ENCODE measurements at regions not wholly inside any gene's neighbourhood (a gene's known extent, or its start where the extent isn't known, plus 50 kb on each side); places are given as distances from the start of the nearest gene placed in this dataset.

DNA sequence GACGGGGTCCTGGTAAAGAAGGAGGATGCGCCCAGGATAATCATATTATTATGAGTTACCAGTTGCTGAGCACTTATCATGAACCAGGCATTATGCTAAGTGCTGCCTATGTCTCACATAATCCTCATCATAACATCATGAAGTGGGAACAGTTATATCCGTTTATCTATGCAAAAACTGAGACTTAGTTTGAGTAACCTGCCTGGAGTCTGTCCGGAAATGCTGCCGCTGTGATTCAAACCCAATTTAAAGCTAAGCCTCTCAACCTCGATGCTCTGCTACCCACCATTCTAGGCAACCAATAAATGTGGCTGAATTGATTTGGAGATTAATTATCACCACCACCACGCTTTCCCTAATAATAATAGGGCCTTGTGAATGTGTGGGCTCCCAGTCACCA is 111.5 kb upstream of the CLMP start:
- H3K4me3 ChIP-seq (ENCODE audit: control insufficient read depth, low read depth, low read length), result no peak overlapping the region
- TF ChIP-seq, protein P1, sequence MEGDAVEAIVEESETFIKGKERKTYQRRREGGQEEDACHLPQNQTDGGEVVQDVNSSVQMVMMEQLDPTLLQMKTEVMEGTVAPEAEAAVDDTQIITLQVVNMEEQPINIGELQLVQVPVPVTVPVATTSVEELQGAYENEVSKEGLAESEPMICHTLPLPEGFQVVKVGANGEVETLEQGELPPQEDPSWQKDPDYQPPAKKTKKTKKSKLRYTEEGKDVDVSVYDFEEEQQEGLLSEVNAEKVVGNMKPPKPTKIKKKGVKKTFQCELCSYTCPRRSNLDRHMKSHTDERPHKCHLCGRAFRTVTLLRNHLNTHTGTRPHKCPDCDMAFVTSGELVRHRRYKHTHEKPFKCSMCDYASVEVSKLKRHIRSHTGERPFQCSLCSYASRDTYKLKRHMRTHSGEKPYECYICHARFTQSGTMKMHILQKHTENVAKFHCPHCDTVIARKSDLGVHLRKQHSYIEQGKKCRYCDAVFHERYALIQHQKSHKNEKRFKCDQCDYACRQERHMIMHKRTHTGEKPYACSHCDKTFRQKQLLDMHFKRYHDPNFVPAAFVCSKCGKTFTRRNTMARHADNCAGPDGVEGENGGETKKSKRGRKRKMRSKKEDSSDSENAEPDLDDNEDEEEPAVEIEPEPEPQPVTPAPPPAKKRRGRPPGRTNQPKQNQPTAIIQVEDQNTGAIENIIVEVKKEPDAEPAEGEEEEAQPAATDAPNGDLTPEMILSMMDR (IDR thresholded peaks at IDR 0.05; ENCODE audit: control insufficient read depth, insufficient read depth, low read depth, low read length, missing control alignments), result no peak
- no peak for DNase-seq (ENCODE audit: low read depth)

DNA sequence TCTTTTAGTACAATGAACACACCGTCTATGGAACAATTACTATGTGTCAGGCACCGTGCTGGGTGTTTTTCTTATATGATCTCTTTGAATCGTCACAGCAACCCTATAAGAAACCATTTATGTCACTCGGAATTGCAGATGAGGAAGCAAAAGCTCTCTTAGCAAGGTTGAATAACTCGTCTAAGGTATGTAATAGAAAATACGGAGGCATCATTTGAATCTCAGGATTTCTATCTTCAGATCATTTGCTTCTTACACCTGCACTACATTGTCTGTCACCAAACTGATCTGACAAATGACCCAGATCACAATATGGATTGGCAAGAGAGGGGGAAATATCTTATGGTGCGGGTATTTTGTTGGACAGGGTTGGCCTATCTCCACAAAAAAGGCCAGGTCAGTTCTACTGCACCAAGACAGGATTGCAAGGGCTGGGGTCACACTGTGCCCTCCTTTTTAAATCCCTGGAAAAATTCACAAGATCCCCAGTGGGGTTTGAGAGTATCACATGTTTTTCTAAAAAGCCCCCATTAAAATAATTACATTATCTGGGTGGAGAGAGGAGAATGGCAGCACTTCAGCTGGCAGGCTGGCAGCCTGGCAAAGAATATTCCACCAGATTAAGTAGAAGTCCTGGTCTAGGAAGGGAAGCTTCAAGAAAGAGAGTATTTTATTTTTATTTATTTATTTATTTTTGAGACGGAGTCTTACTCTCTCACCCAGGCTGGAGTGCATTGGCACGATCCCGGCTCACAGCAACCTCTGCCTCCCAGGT is 110.7 kb upstream of the CLMP start:
- no peak overlapping the region for H3K4me3 ChIP-seq (ENCODE audit: control insufficient read depth, low read depth, low read length)
- DNase-seq (ENCODE audit: low read depth), result no peak
- TF ChIP-seq, protein P1 (IDR thresholded peaks at IDR 0.05; ENCODE audit: control insufficient read depth, insufficient read depth, low read depth, low read length, missing control alignments), result no peak

GRCh38 chr11:123304828-123305466 is 109.9 kb upstream of the CLMP start:
- DNase-seq (ENCODE audit: low read depth), result no peak
- no peak overlapping the region for H3K4me3 ChIP-seq (ENCODE audit: control insufficient read depth, low read depth, low read length)
- TF ChIP-seq, protein P1 (IDR thresholded peaks at IDR 0.05; ENCODE audit: control insufficient read depth, insufficient read depth, low read depth, low read length, missing control alignments), result no peak

DNA sequence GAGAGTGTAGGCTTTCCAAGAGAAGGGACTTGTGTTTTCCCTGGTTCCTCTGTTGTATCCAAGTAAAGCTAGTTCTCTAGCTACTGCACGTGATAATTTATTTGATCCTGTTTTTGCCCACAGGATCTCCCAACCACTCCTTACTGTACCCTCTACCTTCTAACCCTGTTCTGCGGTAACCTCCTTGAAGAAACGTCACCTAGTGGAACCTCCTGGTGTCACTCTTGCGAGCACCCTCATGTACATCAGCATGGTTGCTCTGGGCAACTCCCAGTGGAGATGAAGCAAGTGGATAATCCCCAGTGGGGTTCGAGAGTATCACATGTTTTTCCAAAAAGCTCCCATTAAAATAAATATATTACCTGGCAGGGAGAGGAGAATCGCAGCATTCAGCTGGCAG is 108.9 kb upstream of the CLMP start:
- no peak for DNase-seq (ENCODE audit: low read depth)
- no peak overlapping the region for H3K4me3 ChIP-seq (ENCODE audit: control insufficient read depth, low read depth, low read length)
- TF ChIP-seq, protein P1 (IDR thresholded peaks at IDR 0.05; ENCODE audit: control insufficient read depth, insufficient read depth, low read depth, low read length, missing control alignments), result no peak

GRCh38 chr11:123302751-123303195 is 107.7 kb upstream of the CLMP start:
- no peak overlapping the region for H3K4me3 ChIP-seq (ENCODE audit: control insufficient read depth, low read depth, low read length)
- TF ChIP-seq, protein P1 (IDR thresholded peaks at IDR 0.05; ENCODE audit: control insufficient read depth, insufficient read depth, low read depth, low read length, missing control alignments), result peak; percentile 49
- peak; percentile 46 for DNase-seq (ENCODE audit: low read depth)

- no peak for DNase-seq (ENCODE audit: low read depth)
Observed at GRCh38 chr11:123301696-123302400, 106.8 kb upstream of the CLMP start.

More at GRCh38 chr11:123301696-123302400, 106.8 kb upstream of the CLMP start:
- TF ChIP-seq, protein P1 (IDR thresholded peaks at IDR 0.05; ENCODE audit: control insufficient read depth, insufficient read depth, low read depth, low read length, missing control alignments), result peak; percentile 62
- peak overlapping the region; percentile 27 for H3K4me3 ChIP-seq (ENCODE audit: control insufficient read depth, low read depth, low read length)
